SU-DHL-6 (cell line): ENCODE measurements at regions not wholly inside any gene's neighbourhood (a gene's known extent, or its start where the extent isn't known, plus 50 kb on each side); places are given as distances from the start of the nearest gene placed in this dataset.

ENCODE experiments used
- EZH2phosphoT487 ChIP-seq: fragments of 200-600 bp; sonication (generic), shearing (Covaris generic); conservative IDR thresholded peaks from 2 replicates; pipeline ENCODE4 v1.6.1; 2018; ENCODE audit warnings: mild to moderate bottlenecking, antibody characterized with exemption, low read length, moderate library complexity, mixed read lengths
- TF ChIP-seq, protein P1 (sequence below): fragments of 200-600 bp; sonication (generic); IDR thresholded peaks from one replicate; pipeline ENCODE4 v1.5.1; 2017; ENCODE audit warnings: antibody characterized with exemption, mild to moderate bottlenecking, low read length, moderate library complexity; ENCODE audit not compliant: insufficient read depth, poor library complexity, severe bottlenecking

DNA sequence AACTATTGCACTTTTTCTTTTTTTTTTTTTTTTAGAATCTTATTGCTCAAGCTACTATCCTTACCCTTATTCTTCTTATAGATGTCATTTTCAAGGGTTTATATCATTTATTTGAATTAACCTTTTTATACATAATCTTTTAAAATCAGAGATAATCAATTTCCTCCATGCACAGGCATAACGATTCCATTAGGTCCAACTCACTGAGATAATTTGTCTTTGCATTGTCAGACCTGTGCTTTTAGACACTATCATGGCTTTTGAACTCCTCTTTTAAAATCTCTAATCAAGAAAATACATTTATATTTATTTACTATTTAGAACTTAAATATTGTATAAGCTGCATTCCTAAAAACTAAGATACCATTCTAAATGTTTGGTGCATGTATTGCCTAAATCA is 1454.9 kb downstream of the ZPLD1 start:
- TF ChIP-seq, protein P1, sequence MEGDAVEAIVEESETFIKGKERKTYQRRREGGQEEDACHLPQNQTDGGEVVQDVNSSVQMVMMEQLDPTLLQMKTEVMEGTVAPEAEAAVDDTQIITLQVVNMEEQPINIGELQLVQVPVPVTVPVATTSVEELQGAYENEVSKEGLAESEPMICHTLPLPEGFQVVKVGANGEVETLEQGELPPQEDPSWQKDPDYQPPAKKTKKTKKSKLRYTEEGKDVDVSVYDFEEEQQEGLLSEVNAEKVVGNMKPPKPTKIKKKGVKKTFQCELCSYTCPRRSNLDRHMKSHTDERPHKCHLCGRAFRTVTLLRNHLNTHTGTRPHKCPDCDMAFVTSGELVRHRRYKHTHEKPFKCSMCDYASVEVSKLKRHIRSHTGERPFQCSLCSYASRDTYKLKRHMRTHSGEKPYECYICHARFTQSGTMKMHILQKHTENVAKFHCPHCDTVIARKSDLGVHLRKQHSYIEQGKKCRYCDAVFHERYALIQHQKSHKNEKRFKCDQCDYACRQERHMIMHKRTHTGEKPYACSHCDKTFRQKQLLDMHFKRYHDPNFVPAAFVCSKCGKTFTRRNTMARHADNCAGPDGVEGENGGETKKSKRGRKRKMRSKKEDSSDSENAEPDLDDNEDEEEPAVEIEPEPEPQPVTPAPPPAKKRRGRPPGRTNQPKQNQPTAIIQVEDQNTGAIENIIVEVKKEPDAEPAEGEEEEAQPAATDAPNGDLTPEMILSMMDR = no peak
- no peak for TF ChIP-seq EZH2phosphoT487
